ENCODE measurements at regions not wholly inside any gene's neighbourhood (a gene's known extent, or its start where the extent isn't known, plus 50 kb on each side); places are given as distances from the start of the nearest gene placed in this dataset.

GRCh38 chr12:114878781-114879180 is 194.8 kb upstream of the TBX3 start:
- no peak for DNase-seq
- H3K4me3 Mint-ChIP-seq = no peak overlapping the region
- H3K9me3 Mint-ChIP-seq = peaks cover 0 to 12% (median 1%) of the 10 kb centered on the region in 7 donors
- TF ChIP-seq, protein P1, sequence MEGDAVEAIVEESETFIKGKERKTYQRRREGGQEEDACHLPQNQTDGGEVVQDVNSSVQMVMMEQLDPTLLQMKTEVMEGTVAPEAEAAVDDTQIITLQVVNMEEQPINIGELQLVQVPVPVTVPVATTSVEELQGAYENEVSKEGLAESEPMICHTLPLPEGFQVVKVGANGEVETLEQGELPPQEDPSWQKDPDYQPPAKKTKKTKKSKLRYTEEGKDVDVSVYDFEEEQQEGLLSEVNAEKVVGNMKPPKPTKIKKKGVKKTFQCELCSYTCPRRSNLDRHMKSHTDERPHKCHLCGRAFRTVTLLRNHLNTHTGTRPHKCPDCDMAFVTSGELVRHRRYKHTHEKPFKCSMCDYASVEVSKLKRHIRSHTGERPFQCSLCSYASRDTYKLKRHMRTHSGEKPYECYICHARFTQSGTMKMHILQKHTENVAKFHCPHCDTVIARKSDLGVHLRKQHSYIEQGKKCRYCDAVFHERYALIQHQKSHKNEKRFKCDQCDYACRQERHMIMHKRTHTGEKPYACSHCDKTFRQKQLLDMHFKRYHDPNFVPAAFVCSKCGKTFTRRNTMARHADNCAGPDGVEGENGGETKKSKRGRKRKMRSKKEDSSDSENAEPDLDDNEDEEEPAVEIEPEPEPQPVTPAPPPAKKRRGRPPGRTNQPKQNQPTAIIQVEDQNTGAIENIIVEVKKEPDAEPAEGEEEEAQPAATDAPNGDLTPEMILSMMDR (IDR thresholded peaks at IDR 0.05) = no peak
- Histone ChIP-seq H3K9ac (ENCODE audit: insufficient read depth, low read length, poor library complexity, severe bottlenecking) (no peak overlapping the region), H3K4me3 (replicated peaks in 1 of 3; ENCODE audit: low read depth in 2 of 3, low read length in 3 of 3) (no peak overlapping the region), H4K20me1 (ENCODE audit: insufficient read depth, low read length) (no peaks in the 10 kb centered on the region), H2AFZ (ENCODE audit: insufficient read depth, low read depth, low read length, poor library complexity, severe bottlenecking) (no peak overlapping the region), H3K4me2 (replicated peaks; ENCODE audit: extremely low read depth, low read length, poor library complexity, severe bottlenecking) (no peak overlapping the region), H3K4me1 (ENCODE audit: control insufficient read depth in 1 of 2, insufficient read depth in 2 of 2, low read length in 2 of 2) (no peaks in the 10 kb centered on the region), H3K79me2 (ENCODE audit: insufficient read depth, low read length) (no peaks in the 10 kb centered on the region), H3K27ac (ENCODE audit: low read depth in 1 of 2, low read length in 2 of 2) (no peak overlapping the region), H3K36me3 (replicated peaks in 1 of 2; ENCODE audit: control insufficient read depth in 1 of 2, insufficient read depth in 2 of 2, low read length in 2 of 2) (no peaks in the 10 kb centered on the region), H3K9me3 (replicated peaks in 1 of 2; ENCODE audit: control insufficient read depth in 1 of 2, insufficient read depth in 1 of 2, low read length in 2 of 2) (no peaks in the 10 kb centered on the region), H3K27me3 (ENCODE audit: control insufficient read depth in 2 of 2, insufficient read depth in 2 of 2, low read length in 2 of 2) (no peaks in the 10 kb centered on the region)
- no peaks in the 10 kb centered on the region for H3K36me3 Mint-ChIP-seq
- no peak overlapping the region for H3K27ac Mint-ChIP-seq
- intact Hi-C loops (cut with micrococcal nuclease) = no loop called here
- WGBS (ENCODE audit: insufficient coverage) = 68% methylated on average over 4 of the region's 4 CpGs
- no peaks in the 10 kb centered on the region for H3K4me1 Mint-ChIP-seq
- peaks cover 0 to 3% (median 0%) of the 10 kb centered on the region in 3 donors for H3K27me3 Mint-ChIP-seq (ENCODE audit: low read depth in 3 of 3)

- H2AFZ ChIP-seq (ENCODE audit: insufficient read depth, low read depth, low read length, poor library complexity, severe bottlenecking) = no peak overlapping the region
- TF ChIP-seq, protein P1 (IDR thresholded peaks at IDR 0.05) = no peak
- H3K4me2 ChIP-seq (replicated peaks; ENCODE audit: extremely low read depth, low read length, poor library complexity, severe bottlenecking) = no peak overlapping the region
- peak in 1 of 3 donors; percentile 8 for DNase-seq
- no peaks in the 10 kb centered on the region for H3K9me3 ChIP-seq (replicated peaks in 1 of 2; ENCODE audit: control insufficient read depth in 1 of 2, insufficient read depth in 1 of 2, low read length in 2 of 2)
- Mint-ChIP-seq H3K27ac (no peak overlapping the region), H3K27me3 (ENCODE audit: low read depth in 3 of 3) (peaks cover 0 to 2% (median 0%) of the 10 kb centered on the region in 3 donors), H3K4me1 (no peaks in the 10 kb centered on the region), H3K4me3 (no peak overlapping the region), H3K9me3 (peaks cover 0 to 13% (median 2%) of the 10 kb centered on the region in 7 donors), H3K36me3 (no peaks in the 10 kb centered on the region)
- no peaks in the 10 kb centered on the region for H3K79me2 ChIP-seq (ENCODE audit: insufficient read depth, low read length)
- no peaks in the 10 kb centered on the region for H3K36me3 ChIP-seq (replicated peaks in 1 of 2; ENCODE audit: control insufficient read depth in 1 of 2, insufficient read depth in 2 of 2, low read length in 2 of 2)
- H3K27me3 ChIP-seq (ENCODE audit: control insufficient read depth in 2 of 2, insufficient read depth in 2 of 2, low read length in 2 of 2) = no peaks in the 10 kb centered on the region
- intact Hi-C loops (cut with micrococcal nuclease) = no loop called here
- H3K4me1 ChIP-seq (ENCODE audit: control insufficient read depth in 1 of 2, insufficient read depth in 2 of 2, low read length in 2 of 2) = no peaks in the 10 kb centered on the region
- WGBS (ENCODE audit: insufficient coverage) = 89% methylated on average over 6 of the region's 13 CpGs
- no peaks in the 10 kb centered on the region for H4K20me1 ChIP-seq (ENCODE audit: insufficient read depth, low read length)
- no peak overlapping the region for H3K4me3 ChIP-seq (replicated peaks in 1 of 3; ENCODE audit: low read depth in 2 of 3, low read length in 3 of 3)
- H3K9ac ChIP-seq (ENCODE audit: insufficient read depth, low read length, poor library complexity, severe bottlenecking) = no peak overlapping the region
- H3K27ac ChIP-seq (ENCODE audit: low read depth in 1 of 2, low read length in 2 of 2) = no peak overlapping the region
Observed at GRCh38 chr12:114876968-114877680, 193.1 kb upstream of the TBX3 start.
